ENCODE measurements at regions not wholly inside any gene's neighbourhood (a gene's known extent, or its start where the extent isn't known, plus 50 kb on each side); places are given as distances from the start of the nearest gene placed in this dataset.

GRCh38 chr1:108044318-108044717, 79.3 kb upstream of the VAV3 start:
- Mint-ChIP-seq H3K27ac (no peak overlapping the region), H3K27me3 (peaks cover 7% of the 10 kb centered on the region), H3K4me1 (peaks cover 8% of the 10 kb centered on the region), H3K9me3 (no peaks in the 10 kb centered on the region), H3K4me3 (no peak overlapping the region), H3K36me3 (ENCODE audit: low read depth) (no peaks in the 10 kb centered on the region)
- ATAC-seq (replicated peaks), result no peak

- no peak for ATAC-seq (replicated peaks)
- Mint-ChIP-seq H3K4me3 (no peak overlapping the region), H3K27ac (no peak overlapping the region), H3K4me1 (peaks cover 7% of the 10 kb centered on the region), H3K9me3 (no peaks in the 10 kb centered on the region), H3K36me3 (ENCODE audit: low read depth) (no peaks in the 10 kb centered on the region), H3K27me3 (peaks cover 7% of the 10 kb centered on the region)
Observed at GRCh38 chr1:108043707-108044106, 78.7 kb upstream of the VAV3 start.

- Mint-ChIP-seq H3K27me3 (peaks cover 7% of the 10 kb centered on the region), H3K4me1 (peaks cover 7% of the 10 kb centered on the region), H3K36me3 (ENCODE audit: low read depth) (no peaks in the 10 kb centered on the region), H3K9me3 (no peaks in the 10 kb centered on the region), H3K4me3 (no peak overlapping the region), H3K27ac (no peak overlapping the region)
- ATAC-seq (replicated peaks), result peak; percentile 52
Observed at GRCh38 chr1:108042610-108043009, 77.6 kb upstream of the VAV3 start.

- Mint-ChIP-seq H3K27me3 (no peaks in the 10 kb centered on the region), H3K4me1 (peaks cover 7% of the 10 kb centered on the region), H3K4me3 (peak overlapping the region; percentile 17), H3K27ac (peak overlapping the region; percentile 49), H3K9me3 (no peaks in the 10 kb centered on the region), H3K36me3 (ENCODE audit: low read depth) (no peaks in the 10 kb centered on the region)
- peak; percentile 81 for ATAC-seq (replicated peaks)
Observed at GRCh38 chr1:108041360-108042142, 76.6 kb upstream of the VAV3 start.

GRCh38 chr1:108038653-108039236, 73.8 kb upstream of the VAV3 start:
- Mint-ChIP-seq H3K9me3 (no peaks in the 10 kb centered on the region), H3K4me1 (peaks cover 7% of the 10 kb centered on the region), H3K27me3 (no peaks in the 10 kb centered on the region), H3K4me3 (no peak overlapping the region), H3K36me3 (ENCODE audit: low read depth) (no peaks in the 10 kb centered on the region), H3K27ac (no peak overlapping the region)
- no peak for ATAC-seq (replicated peaks)

GRCh38 chr1:108036796-108037562, 72.0 kb upstream of the VAV3 start:
- Mint-ChIP-seq H3K27ac (no peak overlapping the region), H3K36me3 (ENCODE audit: low read depth) (no peaks in the 10 kb centered on the region), H3K27me3 (no peaks in the 10 kb centered on the region), H3K4me3 (no peak overlapping the region), H3K9me3 (no peaks in the 10 kb centered on the region), H3K4me1 (peaks cover 6% of the 10 kb centered on the region)
- no peak for ATAC-seq (replicated peaks)

- Mint-ChIP-seq H3K4me3 (no peak overlapping the region), H3K9me3 (no peaks in the 10 kb centered on the region), H3K36me3 (ENCODE audit: low read depth) (no peaks in the 10 kb centered on the region), H3K4me1 (peaks cover 5% of the 10 kb centered on the region), H3K27me3 (no peaks in the 10 kb centered on the region), H3K27ac (no peak overlapping the region)
- ATAC-seq (replicated peaks), result no peak
Observed at GRCh38 chr1:108034396-108034795, 69.4 kb upstream of the VAV3 start.

GRCh38 chr1:108033550-108033951, 68.6 kb upstream of the VAV3 start:
- no peak overlapping the region for H3K27ac Mint-ChIP-seq
- H3K9me3 Mint-ChIP-seq, result no peaks in the 10 kb centered on the region
- H3K4me1 Mint-ChIP-seq, result peaks cover 5% of the 10 kb centered on the region
- H3K36me3 Mint-ChIP-seq (ENCODE audit: low read depth), result no peaks in the 10 kb centered on the region
- no peaks in the 10 kb centered on the region for H3K27me3 Mint-ChIP-seq
- H3K4me3 Mint-ChIP-seq, result no peak overlapping the region
- ATAC-seq (replicated peaks), result no peak

GRCh38 chr1:108028841-108029388, 63.9 kb upstream of the VAV3 start:
- no peaks in the 10 kb centered on the region for H3K27me3 Mint-ChIP-seq
- peaks cover 5% of the 10 kb centered on the region for H3K4me1 Mint-ChIP-seq
- no peak overlapping the region for H3K4me3 Mint-ChIP-seq
- no peaks in the 10 kb centered on the region for H3K36me3 Mint-ChIP-seq (ENCODE audit: low read depth)
- ATAC-seq (replicated peaks), result no peak
- H3K9me3 Mint-ChIP-seq, result no peaks in the 10 kb centered on the region
- no peak overlapping the region for H3K27ac Mint-ChIP-seq

GRCh38 chr1:108027389-108027788, 62.4 kb upstream of the VAV3 start:
- H3K9me3 Mint-ChIP-seq, result no peaks in the 10 kb centered on the region
- H3K4me3 Mint-ChIP-seq, result no peak overlapping the region
- ATAC-seq (replicated peaks), result no peak
- H3K36me3 Mint-ChIP-seq (ENCODE audit: low read depth), result no peaks in the 10 kb centered on the region
- no peaks in the 10 kb centered on the region for H3K27me3 Mint-ChIP-seq
- no peak overlapping the region for H3K27ac Mint-ChIP-seq
- peaks cover 5% of the 10 kb centered on the region for H3K4me1 Mint-ChIP-seq

- peak; percentile 57 for ATAC-seq (replicated peaks)
- Mint-ChIP-seq H3K4me1 (no peaks in the 10 kb centered on the region), H3K27ac (no peak overlapping the region), H3K9me3 (peaks cover 4% of the 10 kb centered on the region), H3K36me3 (ENCODE audit: low read depth) (no peaks in the 10 kb centered on the region), H3K4me3 (no peak overlapping the region), H3K27me3 (no peaks in the 10 kb centered on the region)
Observed at GRCh38 chr1:108017698-108018097, 52.7 kb upstream of the VAV3 start.

- H3K27me3 Mint-ChIP-seq, result no peaks in the 10 kb centered on the region
- H3K4me3 Mint-ChIP-seq, result no peak overlapping the region
- H3K36me3 Mint-ChIP-seq (ENCODE audit: low read depth), result no peaks in the 10 kb centered on the region
- peak; percentile 93 for ATAC-seq (replicated peaks)
- no peak overlapping the region for H3K27ac Mint-ChIP-seq
- H3K4me1 Mint-ChIP-seq, result no peaks in the 10 kb centered on the region
- H3K9me3 Mint-ChIP-seq, result peaks cover 4% of the 10 kb centered on the region
Observed at GRCh38 chr1:108016451-108016920, 51.5 kb upstream of the VAV3 start.

All from activated T-helper 17 cell treated with anti-CD3 and anti-CD28 coated beads, Interleukin-2, amount 50 U/mL, for 72 hours (primary cell).